ENCODE measurements at regions not wholly inside any gene's neighbourhood (a gene's known extent, or its start where the extent isn't known, plus 50 kb on each side); places are given as distances from the start of the nearest gene placed in this dataset.

DNA sequence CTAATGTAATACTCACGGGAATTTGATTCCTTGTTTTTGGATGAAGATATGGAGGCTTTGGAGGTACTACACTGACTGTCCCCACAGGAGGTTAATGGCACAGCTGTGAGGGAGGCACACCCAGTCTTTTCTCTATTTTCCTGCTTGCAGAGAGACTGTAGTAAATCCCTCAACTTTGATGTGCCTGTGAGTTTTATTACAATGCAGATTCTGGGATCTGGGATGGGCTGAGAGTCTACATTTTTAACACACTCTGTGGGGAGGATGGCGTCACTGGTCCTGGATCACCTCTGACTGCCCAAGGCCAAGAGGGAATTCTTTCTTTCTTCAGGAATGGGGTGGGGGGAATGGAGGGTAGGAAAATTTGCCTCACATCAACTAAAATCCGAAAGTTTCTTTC is 80.2 kb upstream of the NTM start:
- no peak for DNase-seq (ENCODE audit: low read depth)
- H3K4me3 ChIP-seq (ENCODE audit: low read length) = no peak overlapping the region
- TF ChIP-seq, protein P1, sequence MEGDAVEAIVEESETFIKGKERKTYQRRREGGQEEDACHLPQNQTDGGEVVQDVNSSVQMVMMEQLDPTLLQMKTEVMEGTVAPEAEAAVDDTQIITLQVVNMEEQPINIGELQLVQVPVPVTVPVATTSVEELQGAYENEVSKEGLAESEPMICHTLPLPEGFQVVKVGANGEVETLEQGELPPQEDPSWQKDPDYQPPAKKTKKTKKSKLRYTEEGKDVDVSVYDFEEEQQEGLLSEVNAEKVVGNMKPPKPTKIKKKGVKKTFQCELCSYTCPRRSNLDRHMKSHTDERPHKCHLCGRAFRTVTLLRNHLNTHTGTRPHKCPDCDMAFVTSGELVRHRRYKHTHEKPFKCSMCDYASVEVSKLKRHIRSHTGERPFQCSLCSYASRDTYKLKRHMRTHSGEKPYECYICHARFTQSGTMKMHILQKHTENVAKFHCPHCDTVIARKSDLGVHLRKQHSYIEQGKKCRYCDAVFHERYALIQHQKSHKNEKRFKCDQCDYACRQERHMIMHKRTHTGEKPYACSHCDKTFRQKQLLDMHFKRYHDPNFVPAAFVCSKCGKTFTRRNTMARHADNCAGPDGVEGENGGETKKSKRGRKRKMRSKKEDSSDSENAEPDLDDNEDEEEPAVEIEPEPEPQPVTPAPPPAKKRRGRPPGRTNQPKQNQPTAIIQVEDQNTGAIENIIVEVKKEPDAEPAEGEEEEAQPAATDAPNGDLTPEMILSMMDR (IDR thresholded peaks at IDR 0.05; ENCODE audit: insufficient read depth, low read depth, low read length, missing control alignments) = no peak

DNA sequence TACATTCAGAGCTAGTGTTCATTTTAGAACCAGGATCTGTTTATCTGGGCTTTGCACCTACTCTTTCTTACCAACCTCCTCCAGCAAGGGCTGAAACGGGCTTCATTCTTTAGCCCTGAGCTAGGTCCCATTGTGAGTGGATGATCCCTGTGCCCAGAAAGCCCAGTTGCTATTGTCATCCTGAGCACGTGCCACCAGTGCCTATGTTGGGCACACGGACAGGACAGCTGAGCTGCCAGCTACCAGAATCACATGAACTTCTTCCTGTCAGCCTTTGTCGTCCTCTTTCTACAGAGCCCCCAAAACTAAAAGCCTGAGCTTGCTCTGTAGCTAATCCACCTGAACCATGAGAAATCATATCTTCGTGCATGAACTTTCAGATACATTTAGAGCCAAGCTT is 74.4 kb upstream of the NTM start:
- no peak for DNase-seq (ENCODE audit: low read depth)
- no peak overlapping the region for H3K4me3 ChIP-seq (ENCODE audit: low read length)
- TF ChIP-seq, protein P1 (IDR thresholded peaks at IDR 0.05; ENCODE audit: insufficient read depth, low read depth, low read length, missing control alignments) = no peak

DNA sequence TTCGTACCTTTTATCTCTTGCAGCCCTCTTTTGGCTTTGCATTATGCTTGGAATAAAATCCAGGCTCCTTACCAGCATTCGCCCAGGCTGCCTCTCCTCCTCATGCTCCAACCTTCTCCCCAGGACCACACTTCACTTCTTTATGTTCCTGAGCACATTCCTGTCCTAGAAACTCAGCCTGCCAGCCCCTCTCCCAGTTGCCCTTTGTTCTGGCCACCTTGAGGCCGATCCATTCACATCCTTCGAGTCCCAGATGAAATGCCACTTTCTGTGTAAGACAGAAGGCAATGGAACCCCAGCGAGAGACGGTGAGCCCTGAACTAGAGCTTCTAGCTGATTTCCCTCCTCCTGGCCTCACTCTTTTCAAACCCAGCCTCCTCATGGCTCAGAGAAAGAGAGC is 73.0 kb upstream of the NTM start:
- DNase-seq (ENCODE audit: low read depth) = no peak
- TF ChIP-seq, protein P1 (IDR thresholded peaks at IDR 0.05; ENCODE audit: insufficient read depth, low read depth, low read length, missing control alignments) = no peak

DNA sequence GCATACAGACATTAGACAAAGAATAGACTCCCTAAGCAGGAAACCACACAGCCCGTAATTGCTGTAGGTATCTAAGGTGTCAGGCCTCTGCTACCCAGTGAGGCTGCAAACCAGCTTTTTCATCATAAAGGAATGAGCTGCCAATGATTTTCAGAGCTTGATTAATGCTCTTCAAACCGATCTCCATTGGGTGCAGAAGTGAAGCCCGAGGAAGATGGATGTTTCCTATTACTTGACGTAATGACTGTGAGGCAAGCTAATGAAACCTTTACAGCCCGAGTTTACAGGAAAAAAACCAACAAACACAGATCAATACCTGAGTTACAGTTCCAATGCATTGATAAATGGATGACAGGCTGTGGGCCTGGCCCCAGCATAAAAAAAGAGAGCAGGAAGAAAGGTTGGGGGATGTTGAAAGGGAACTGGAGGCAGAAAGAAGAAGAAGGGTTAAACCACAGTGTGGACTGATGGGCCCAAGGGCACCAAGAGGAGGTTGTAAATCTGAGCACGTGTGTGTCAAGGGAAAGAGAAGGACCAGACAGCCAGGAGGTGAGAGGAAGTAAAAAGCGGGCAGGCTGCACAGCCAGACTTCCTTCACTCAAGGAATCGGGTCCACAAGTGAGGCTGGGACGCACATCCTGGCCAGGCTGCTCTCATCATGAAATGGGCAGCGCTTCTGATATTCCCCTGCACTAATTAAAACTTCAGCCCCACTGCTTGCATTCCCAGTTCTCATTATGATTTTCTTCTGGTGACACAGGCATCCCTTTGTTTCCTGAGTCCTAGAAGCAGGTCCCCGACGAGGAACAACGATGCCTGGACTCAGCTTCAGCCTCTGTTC is 70.6 kb upstream of the NTM start:
- TF ChIP-seq, protein P1 (IDR thresholded peaks at IDR 0.05; ENCODE audit: insufficient read depth, low read depth, low read length, missing control alignments) = no peak
- DNase-seq (ENCODE audit: low read depth) = no peak
- no peak overlapping the region for H3K4me3 ChIP-seq (ENCODE audit: low read length)

More for the DNA sequence above, 73.0 kb upstream of the NTM start:
- no peak overlapping the region for H3K4me3 ChIP-seq (ENCODE audit: low read length)

DNA sequence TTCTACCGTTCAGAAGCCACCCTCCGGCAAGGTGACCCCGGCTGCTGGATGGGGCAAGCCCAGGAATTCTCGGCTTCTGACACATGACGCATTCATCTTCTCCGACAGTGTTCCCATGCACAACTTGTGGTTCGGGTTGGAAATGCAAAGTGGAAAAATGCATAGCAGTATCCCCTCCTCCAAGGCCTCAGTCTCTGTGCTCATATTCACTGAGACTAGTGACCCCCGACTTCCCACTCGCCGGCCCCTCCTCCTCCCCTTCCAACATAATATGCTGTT is 70.0 kb upstream of the NTM start:
- DNase-seq (ENCODE audit: low read depth) = no peak
- TF ChIP-seq, protein P1 (IDR thresholded peaks at IDR 0.05; ENCODE audit: insufficient read depth, low read depth, low read length, missing control alignments) = no peak
- no peak overlapping the region for H3K4me3 ChIP-seq (ENCODE audit: low read length)

DNA sequence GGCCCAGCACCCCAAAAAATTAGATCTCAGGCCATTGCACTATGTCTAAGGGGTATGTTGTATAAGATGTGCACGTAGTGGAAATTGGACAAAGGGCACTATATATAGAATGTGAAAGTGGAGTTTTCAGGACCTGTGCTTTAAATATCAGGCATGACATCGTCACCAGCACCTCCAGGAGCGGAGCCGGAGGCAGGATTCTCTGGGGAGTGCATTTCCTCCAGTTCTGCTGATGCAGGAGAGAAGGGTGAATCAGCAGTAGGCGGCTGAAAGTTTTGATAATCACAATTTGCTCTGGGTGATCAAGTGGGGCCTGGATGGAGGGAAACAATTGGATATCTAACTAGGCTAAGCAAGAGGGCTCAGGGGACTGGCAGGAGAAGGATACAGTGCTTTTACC is 69.1 kb upstream of the NTM start:
- TF ChIP-seq, protein P1 (IDR thresholded peaks at IDR 0.05; ENCODE audit: insufficient read depth, low read depth, low read length, missing control alignments) = no peak
- DNase-seq (ENCODE audit: low read depth) = no peak
- H3K4me3 ChIP-seq (ENCODE audit: low read length) = no peak overlapping the region

DNA sequence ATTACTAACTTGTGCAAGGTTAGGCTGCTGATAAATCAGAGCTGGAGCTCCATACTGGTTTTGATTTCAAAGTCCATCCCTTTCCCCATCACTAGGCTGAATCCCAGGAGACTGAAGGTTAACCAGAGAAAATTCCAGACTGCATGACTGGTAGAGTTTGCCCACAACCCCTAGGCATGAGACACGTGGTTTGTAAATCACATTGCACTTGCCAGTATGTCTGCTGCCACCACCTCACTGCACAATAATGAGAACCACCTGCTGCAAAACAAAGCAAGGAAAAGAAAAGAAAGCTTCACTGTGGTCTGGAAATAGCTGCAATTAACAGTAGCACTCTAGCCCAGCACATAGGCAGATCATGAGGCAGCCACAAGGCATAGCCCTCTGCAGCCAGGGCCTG is 67.6 kb upstream of the NTM start:
- H3K4me3 ChIP-seq (ENCODE audit: low read length) = no peak overlapping the region
- DNase-seq (ENCODE audit: low read depth) = no peak
- TF ChIP-seq, protein P1 (IDR thresholded peaks at IDR 0.05; ENCODE audit: insufficient read depth, low read depth, low read length, missing control alignments) = no peak
